SHP77 (cell line): ENCODE measurements at regions not wholly inside any gene's neighbourhood (a gene's known extent, or its start where the extent isn't known, plus 50 kb on each side); places are given as distances from the start of the nearest gene placed in this dataset.
"Not testable (repeated sequence)": the region's sequence is repeated elsewhere in the genome, so short reads cannot be mapped to it uniquely, and the experiment has no call there.

Experiments used
- DNase-seq, 2 experiments: peaks; one replicate each; lab custom pipeline; 2025; lab: John Stamatoyannopoulos, UW

DNA sequence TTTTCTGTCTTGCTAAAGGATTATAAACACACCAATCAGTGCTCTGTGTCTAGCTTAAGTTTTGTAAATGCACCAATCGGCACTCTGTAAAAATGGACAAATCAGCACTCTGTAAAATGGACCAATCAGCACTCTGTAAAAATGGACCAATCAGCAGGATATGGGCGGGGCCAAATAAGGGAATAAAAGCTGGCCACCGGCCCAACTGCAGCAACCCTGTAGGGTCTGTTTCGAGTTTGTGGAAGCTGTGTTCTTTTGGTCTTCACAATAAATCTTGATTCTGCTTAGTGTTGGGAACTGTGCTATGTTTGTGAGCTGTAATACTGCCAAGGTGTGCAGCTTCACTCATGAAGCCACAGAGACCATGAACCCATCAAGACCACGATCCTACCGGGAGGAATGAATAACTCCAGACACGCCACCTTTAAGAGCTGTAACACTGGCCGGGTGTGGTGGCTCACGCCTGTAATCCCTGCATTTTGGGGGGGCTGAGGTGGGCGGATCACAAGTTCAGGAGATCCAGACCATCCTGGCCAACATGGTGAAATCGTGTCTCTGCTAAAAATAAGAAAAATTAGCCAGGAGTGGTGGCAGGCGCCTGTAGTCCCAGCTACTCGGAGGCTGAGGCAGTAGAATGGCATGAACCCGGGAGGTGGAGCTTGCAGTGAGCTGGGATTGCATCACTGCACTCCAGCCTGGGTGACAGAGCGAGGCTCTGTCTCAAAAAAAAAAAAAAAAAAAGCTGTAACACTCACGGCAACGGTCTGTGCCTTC, 133.0 kb upstream of the GDF10 start:
- DNase-seq = not testable (repeated sequence)

DNA sequence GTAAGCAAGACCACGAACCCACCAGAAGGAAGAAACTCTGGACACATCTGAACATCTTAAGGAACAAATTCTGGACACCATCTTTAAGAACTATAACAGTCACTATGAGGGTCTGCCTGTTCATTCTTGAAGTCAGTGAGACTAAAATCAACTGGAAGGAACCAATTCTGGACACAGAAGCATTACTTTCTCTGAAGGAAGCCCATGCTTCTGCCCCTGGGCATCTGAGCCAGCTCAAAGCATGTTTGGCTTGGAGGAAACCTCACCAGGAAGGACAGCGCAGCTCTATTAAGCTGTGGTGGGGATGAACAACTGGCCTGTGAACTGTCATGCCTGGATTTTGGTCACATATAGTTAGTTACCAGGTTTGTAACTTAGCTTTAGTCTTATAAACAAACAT, 132.4 kb upstream of the GDF10 start:
- DNase-seq = no peak

DNA sequence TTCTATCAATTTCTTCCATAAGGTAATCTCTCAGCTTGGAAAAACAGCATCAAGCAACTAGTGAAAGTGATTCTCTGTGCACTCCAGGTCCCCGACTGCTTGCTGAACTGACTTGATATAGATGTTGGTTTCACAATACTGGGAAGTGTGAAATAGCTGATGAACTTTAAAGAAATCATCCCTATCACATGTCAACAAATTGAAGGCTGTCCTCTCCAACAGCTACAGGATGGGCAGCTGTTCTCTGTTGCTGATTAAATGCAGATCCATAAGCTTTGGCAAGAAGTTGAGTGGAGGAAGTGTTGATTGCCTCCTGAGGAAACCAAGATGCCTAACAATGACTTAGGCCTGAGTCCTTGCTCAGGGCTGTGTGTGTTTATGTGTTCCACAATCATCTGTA, 130.4 kb upstream of the GDF10 start:
- DNase-seq = no peak

DNA sequence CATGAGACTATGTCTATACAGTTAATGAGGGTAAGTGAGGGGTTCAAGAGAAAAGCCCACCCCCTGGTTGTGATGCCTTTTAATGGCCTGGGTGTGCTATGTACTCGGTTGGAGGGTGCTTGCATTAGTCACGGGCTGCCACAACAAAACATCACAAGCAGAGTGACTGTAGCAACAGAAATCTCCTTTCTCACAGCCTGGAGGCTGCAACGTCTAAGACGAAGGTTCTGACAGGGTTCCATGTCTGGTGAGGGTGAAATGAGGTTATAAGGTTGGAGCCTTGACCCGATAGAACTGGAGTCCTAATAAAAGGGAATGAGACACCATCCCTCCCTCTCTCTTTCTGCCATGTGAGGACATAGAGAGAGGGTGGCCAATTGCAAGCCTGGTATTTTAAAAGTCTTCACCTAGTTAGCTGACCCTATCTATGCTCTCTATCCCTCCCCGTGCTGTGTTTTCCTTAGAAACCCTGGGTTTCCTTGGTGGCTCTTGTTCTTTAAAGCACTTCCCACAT, 126.0 kb upstream of the GDF10 start:
- DNase-seq = no peak

DNA sequence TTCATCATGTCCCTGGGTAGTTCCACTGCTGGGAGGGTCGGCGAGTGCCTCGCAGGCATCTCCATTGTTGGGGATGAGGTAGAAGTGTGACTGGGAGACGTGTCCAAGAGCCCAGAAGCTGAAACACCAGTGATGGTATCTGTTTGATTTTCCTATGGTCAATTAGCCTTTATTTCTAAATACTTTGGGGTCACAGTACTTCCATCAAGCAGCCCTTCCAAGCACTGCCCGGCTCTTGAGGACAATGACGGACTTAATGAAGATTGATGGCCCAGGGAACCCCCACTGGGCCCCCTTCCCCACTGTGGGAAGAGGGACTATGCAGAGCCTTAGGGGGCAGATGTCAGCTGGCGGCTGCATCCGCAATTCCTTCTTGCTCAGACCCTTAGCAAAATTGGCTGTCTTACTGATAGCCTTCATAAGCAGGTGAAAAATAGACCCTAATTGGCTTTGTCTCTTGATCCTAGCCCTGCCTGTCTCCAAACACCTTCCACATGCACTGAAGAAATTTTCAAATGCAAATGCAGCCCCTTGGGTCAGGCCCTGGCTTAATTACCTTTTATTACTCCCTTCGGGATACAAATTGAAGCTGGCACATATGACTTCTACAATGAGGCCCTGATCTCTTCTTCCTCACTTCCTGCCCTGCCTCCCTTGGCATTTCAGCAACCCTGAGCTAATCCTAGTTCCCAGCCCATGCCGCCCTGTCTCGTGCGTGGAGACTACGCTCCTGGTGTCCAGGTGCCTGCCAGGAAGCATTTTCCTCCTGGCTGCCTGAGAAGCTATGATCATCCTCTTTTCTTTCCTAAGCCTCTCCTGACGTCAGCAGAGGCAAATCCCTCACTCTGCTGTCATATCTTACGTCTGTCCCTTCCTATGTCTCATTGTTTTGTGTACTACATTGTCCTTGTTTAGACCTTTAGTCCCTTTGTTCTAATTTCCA, 124.5 kb upstream of the GDF10 start:
- DNase-seq = peak in 1 of 2 experiments; percentile 33

DNA sequence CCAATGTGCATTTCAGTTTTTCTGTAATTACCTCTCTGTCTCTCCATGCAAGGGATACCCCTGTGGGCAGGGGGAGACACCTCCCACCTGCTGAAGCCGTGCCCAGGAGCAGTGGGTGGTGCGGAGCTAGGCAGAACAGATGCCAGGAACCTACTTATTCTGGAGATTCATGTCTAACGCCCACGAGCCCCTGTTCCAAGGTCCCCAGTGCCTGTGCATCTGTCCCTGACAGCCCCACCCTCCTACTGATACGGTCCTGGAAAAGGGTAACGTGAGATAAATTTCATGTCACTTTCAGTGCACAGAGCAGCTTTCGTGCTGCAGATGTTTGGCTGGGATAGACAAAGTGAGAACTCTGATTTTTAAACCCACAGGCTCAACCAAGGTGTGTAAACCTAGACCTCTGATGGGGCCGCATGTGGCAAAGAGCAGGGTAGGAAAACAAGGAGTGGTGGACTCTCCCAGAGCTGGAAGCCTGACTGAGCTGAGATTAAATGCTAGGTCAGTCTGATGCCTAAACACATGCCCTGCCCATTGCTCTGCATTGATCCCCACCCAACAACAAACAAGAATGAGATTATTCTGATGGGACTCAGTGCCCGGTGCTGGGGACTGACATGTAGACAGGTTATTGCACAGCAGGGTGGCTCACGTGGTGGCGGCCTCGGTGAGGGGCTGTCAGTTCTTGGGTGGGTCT, 123.6 kb upstream of the GDF10 start:
- DNase-seq = no peak

DNA sequence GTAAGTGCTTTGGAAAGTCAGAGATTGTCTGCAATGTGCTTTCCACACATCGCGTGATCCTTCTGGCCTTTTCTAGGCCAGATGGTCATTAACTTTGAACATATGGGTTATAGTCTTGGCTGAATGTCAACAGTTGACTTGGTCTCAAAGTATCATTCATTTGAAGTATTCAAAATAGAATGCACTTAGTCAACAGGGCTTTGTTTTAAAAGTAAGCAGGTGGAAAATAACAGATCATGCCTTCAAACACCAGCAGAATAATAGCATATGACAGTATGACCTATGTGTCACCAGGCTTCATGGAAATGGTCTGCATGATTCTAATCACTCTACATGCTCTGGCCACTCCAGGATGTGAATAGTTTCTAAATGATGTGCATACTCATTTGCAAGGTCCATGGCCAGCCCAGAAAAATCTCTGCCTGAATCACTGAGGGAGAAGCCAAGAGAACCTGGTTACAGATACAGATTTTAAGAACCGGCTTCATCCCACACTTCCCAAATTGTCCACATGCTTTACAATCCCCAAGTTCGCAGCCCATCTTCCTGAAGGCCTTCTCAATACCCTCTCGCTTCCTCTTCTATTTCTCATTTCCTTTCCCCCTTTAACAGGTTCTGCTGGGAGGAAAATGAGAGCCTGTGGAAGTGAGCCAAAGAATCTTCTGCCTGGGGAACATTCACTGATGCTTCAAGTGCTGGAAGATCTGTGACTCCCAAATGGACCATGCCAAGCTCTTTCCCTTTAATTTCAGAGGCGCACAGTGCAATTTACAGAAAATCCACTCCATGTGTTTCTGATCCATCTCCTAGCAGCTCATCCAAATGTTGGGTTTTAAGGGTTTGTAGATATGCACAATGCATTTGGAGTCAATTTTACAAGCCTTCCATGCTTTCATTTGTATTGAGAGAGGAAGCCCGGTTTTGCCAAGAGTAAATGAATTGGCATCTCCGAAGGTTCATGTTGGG, 122.8 kb upstream of the GDF10 start:
- DNase-seq = no peak

DNA sequence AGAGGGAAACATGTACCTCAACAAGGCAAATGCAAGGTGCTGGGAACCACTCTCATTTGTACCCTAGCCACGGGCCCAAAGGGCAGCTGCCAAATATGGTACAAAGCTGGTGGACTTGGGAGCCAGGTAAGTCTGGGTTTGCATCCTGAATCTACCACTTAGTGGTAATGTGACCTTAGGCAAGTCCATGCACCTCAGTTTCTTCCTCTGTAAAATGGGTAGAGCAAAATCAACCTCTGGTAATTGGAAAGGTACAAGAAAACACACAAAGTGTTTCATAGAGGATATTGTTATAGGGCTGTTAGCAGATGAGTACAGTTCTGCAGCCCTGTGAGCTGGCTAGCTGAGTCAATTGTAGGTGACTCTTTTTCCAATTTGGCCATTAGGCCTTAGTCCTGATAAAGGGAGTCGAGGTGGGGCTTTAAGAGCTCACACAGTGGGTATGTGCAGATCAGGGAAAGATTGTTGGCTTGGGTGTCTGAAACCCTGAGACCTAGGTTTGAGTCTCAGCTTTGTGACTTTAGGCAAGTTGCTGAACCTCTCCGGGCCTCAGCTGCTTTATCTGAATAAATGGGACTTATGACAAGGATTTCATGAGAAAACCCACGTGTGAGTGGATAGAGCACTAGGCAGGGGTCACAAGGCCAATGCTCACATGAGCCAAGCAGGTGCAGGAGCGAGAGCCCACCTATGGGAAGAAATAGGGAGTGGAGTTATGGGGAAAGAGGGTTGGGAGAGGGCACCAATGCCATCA, 121.3 kb upstream of the GDF10 start:
- DNase-seq = no peak

DNA sequence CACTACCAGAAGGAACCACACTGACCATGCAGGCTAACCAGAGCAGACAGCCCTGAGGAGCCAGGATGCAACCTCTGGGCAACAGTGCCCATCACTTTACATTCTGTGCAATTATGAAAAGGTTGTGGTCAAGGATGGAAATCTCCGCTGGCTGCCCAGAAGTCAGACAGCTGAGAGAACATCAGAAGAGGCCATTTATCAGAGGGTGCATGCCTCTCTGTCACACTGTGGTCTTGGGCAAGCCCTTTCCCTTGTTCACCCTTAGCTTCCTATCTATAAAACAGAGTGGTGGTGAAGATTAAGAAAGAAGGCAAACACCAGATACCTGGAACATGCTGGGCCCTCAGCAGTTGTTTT, 120.7 kb upstream of the GDF10 start:
- DNase-seq = no peak

DNA sequence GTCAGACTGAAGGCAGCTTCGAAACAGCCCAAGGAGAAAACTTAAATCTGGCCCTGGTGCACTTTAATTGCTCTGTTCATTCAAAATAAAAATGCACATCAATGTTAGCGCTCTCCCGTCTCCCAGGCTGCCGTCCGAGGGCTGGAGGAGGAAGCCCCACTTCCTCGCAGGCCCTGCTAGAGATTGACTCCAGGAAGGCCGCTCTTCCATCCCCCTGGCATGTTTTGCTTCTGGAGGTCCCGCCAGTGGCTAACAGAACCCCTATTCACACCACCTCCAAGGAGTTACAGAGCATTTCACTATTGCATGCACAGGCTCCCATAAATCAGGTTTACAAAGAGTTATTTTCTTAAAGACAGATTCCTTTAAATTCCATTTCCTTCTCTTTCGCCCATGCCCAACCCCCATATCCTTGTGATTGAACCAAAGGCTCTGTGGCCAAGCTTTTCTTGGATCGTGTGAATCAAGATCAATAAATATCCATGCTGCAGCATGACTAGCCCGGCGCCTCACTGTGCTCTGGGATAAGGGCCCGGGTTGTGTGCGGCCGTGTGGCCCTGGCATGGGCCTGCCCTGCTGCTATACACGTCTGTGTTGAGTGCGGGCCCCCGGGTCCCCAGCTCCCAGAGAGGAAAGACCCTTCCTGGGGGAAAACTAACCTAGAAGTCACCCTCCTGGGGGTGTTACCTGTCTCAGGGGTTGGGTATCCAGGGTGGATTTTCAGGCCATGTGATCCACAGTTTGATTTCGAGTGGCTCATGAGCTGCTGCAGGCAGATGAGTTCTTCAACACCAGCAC, 118.7 kb upstream of the GDF10 start:
- DNase-seq = no peak

DNA sequence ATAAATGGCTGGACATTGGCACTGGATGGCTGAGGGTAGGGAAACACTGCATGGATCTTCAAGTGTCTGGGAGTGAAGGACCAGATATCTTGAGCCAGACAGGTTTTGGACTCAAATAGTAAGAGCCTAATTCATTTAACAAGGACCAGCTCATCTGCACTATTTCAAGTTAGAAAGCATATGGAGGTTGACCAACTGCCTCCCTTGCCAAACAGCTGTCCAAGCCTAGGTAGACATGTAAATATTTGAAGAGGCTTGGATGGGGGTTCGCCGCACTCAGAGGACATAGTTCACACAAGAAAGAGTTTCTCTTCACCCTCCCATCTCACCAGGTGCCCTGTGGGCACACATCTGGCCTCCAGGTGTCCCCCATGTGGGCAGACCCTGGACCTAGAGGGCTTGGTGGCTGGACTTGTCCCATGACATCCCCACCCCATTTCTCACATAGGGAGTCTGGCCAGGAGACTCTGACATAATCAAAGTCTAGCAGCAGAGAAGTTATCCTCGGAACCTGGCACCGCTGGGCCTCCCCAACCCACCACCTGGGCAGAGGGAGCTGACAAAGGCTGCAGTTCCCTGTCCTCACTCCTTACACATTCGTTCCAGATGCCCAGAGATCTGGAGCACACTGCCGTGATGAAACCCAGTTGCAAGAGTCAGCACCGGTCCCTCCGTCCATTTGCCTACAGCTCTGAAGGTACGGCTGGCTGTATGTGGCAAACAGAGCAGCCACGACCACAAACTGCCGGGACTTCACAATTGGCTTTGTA, 116.9 kb upstream of the GDF10 start:
- no peak for DNase-seq

DNA sequence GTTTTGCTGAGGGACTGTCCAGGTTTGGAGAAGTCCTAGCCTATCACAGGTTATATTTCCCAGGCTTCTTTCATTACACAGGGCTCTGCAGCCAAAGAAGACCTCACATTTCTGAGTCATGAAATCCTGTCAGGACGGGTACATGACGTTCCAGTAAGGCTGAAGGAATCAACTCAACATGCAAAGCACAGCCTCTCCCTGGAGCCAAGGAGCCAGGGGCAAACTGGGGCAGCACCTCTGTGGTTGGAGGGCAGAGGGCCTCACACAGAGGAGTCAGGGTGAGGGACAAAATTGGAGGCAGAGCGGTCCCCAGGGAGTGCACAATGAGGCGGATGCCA, 116.3 kb upstream of the GDF10 start:
- DNase-seq = no peak

DNA sequence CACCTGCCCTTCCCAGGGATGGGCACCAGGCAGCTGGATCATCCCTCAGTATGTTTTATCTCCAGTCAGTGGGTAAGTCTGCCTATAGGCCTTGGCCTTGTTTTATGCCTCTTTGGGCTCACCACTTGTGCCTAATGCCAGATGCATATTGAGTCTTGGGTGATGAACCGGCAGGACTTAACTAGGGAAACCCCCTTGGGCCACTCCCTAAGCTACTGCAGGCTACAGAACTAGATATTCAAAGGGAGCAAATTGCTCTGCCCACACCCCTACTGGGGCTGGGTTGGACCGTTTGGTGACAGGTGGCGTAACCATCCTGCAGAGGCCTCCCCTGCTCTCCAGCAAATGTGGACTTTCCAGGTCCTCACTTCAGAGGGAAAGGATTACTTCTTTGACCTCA, 115.7 kb upstream of the GDF10 start:
- no peak for DNase-seq

DNA sequence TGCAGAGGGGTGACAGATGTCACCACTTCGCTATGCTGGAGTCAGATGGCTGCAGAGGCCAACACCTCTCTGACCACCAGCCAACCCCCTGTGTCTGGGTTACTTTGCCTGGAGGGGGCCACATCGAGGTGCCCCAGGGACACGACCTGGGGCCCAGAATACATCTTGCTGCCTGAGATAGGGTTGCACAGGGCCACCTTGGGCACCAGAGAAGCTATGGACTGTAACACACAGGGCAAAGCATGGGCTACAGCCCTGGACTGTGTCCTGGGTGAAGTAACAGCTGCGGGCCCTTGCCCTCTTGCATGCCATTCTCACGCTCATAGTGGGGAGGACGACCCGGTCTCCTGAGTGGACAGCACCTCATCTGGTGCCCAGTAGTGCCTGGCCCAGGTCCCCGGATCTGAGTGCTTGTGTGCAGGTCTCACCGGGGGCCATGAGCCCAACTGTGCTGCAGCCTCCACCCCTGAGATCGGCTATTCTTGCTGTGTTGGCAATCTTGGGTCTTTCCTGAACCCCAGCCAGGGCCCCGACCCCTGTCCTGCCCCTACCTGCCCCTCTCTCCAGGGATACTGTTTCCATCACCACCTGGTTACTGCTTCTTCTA, 115.2 kb upstream of the GDF10 start:
- no peak for DNase-seq

DNA sequence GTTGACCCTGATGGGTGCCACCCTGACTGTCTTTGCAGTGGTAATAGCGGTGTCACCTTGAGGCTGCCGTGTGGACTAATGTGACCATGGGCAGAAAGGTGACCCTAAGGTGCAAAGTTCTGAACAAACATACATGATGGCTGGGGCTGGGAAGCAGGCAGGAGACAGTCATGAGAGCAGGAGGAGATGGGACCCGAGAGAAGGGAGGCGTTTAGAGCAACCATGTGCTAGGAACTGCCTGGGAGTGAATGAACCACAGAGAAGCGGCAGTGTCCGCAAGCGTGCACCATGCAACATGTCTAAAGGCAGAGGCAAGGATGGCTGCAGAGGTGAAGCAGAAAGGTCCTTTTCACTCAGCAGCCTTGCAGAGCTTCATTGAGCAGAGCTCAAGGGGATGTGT, 113.1 kb upstream of the GDF10 start:
- no peak for DNase-seq

DNA sequence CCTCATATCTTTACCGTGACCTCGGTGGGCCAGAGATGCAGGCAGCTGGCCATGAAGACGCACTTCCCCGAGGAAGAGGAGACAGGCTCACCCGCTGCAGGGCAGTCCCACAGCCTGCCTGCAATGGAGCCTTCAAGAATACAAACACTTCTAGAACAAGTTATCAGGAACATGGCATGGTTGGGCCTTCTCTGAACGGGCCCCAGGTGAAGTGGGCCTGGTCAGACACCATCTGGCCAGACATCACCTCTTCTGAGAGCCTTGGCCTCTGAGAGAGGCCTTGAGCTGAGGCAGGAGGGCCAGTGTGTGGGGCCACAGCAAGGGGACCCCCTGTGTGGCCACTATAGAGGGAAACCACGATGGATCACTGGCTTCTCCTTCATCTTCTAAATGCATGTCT, 112.4 kb upstream of the GDF10 start:
- DNase-seq = no peak

DNA sequence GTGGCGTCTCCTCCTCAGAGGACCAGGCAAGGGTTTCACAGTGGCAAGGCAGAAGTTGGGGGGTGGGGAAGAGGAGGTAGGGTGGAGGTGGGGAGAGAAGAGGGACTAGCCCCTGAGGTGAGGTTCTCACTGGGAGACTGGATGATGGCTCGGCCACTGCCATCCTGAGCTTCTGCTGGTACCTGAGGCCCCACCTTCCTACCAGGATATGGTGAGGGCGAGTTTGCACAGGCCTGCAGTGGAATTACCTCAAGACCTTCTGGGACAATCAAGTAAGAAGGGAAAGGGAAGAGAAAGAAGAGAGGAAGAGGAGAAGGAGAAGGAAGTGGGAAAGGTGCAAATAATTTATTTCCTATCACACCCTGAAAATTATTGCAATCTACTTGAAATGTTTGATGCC, 111.8 kb upstream of the GDF10 start:
- no peak for DNase-seq

DNA sequence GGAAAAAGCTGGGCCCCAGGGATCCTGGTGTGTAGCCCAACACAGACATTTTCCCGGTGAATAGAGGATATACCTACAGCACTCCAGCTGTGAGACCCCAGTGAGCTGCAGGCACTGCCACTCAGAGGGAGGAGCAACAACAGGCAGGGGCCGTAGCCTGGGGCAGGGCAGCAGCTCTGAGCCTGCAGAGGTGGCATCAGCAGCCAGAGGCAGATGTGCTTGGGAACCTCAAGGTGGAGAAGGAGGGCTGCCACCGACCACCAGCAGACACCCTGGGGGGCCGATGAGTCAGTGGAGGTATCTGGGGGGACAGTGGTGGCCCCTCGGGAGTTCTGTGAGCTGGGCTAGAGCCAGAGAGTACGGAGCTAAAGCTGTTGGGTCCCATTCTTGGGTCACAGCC, 110.2 kb upstream of the GDF10 start:
- no peak for DNase-seq

DNA sequence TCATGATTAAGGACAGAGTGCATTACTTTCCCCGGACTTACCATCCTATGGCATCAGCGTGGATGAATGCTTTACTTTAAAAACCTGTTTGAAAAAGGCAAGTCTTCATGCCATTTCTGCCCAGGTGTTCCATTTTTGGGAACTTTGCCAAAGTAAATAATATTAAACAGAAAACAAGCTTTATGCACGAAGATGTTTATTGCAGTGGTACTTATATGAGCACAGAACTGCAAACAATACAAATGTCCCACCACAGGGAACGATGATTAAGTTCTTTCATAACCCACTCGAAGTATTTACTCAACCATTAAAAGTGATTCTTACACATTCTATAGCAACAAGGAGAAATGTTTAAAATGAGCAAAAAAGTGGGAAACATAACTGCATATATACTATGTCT, 109.7 kb upstream of the GDF10 start:
- no peak for DNase-seq
